IMR-90 (cell line): ENCODE measurements at regions not wholly inside any gene's neighbourhood (a gene's known extent, or its start where the extent isn't known, plus 50 kb on each side); places are given as distances from the start of the nearest gene placed in this dataset.

Experiments
- ATAC-seq: fragments of 200-7000 bp; cut with Tn5 transposase; 2 replicates; pipeline ENCODE4 v1.9.1; 2020; ENCODE audit warnings: low read depth, mild to moderate bottlenecking, moderate library complexity
- BruUV-seq: library from RNA; stranded (reverse); fragments of 400-500 nt; replicated peaks from 2 replicates; lab custom pipeline; 2021; lab: Mats Ljungman, UMichigan
- CTCF ChIA-PET: fragments of 300-600 bp; formaldehyde crosslinking; extraction: SDS; loops from one replicate; lab custom pipeline; 2021; ENCODE audit warnings: antibody characterized with exemption; lab: Yijun Ruan, JAX
- POLR2A ChIA-PET: fragments of 300-600 bp; sonication (Branson Sonifier 250); formaldehyde crosslinking; loops from one replicate; lab custom pipeline; 2022; ENCODE audit warnings: antibody characterized with exemption; ENCODE audit not compliant: unreplicated experiment; lab: Charles Lee
- DNase-seq: peaks from one replicate; pipeline ENCODE4 v3.0.0; 2013
- H2AFZ ChIP-seq: replicated peaks from 2 replicates; pipeline ENCODE3; 2013; ENCODE audit warnings: low read length, mild to moderate bottlenecking; ENCODE audit not compliant: poor library complexity
- H2AK5ac ChIP-seq: 2 replicates; pipeline ENCODE4 v1.6.1; 2013; ENCODE audit warnings: low read depth, low read length, inconsistent platforms
- H2AK9ac ChIP-seq: replicated peaks from 2 replicates; pipeline ENCODE3; 2013; ENCODE audit warnings: mild to moderate bottlenecking, low read depth, low read length, moderate library complexity; ENCODE audit not compliant: poor library complexity
- H2BK120ac ChIP-seq: 2 replicates; pipeline ENCODE4 v1.6.1; 2013; ENCODE audit warnings: low read depth, low read length, inconsistent platforms
- H2BK15ac ChIP-seq: 3 replicates; pipeline ENCODE4 v1.6.1; 2013; ENCODE audit warnings: low read depth, low read length, inconsistent platforms
- H2BK20ac ChIP-seq: 2 replicates; pipeline ENCODE4 v1.6.1; 2013; ENCODE audit warnings: low read depth, mild to moderate bottlenecking, inconsistent platforms, low read length, moderate library complexity
- H2BK5ac ChIP-seq: 2 replicates; pipeline ENCODE4 v1.6.1; 2013; ENCODE audit warnings: mild to moderate bottlenecking, low read depth, low read length, inconsistent platforms; ENCODE audit not compliant: poor library complexity, severe bottlenecking
- H3K14ac ChIP-seq: replicated peaks from 2 replicates; pipeline ENCODE4 v1.6.1; 2013; ENCODE audit warnings: low read depth, low read length, inconsistent platforms
- H3K18ac ChIP-seq: 2 replicates; pipeline ENCODE4 v1.6.1; 2013; ENCODE audit warnings: low read depth, low read length, control low read depth
- H3K23ac ChIP-seq: 2 replicates; pipeline ENCODE4 v1.6.1; 2013; ENCODE audit warnings: low read depth, low read length, inconsistent platforms
- H3K27ac ChIP-seq: 2 replicates; pipeline ENCODE4 v1.5.1; 2013; ENCODE audit warnings: mild to moderate bottlenecking, control low read depth, low read length; ENCODE audit not compliant: insufficient read depth
- H3K27me3 ChIP-seq: 2 replicates; pipeline ENCODE4 v1.6.1; 2013; ENCODE audit warnings: low read length; ENCODE audit not compliant: control insufficient read depth, insufficient read depth
- H3K36me3 ChIP-seq: 2 replicates; pipeline ENCODE4 v1.6.1; 2013; ENCODE audit warnings: low read length, mixed read lengths; ENCODE audit not compliant: control insufficient read depth, insufficient read depth
- H3K4ac ChIP-seq: 2 replicates; pipeline ENCODE4 v1.6.1; 2013; ENCODE audit warnings: low read depth, low read length, inconsistent platforms
- H3K4me1 ChIP-seq: 2 replicates; pipeline ENCODE4 v1.6.1; 2013; ENCODE audit warnings: low read length, mixed read lengths; ENCODE audit not compliant: control insufficient read depth, insufficient read depth
- H3K4me2 ChIP-seq: 2 replicates; pipeline ENCODE4 v1.6.1; 2013; ENCODE audit warnings: low read depth, mild to moderate bottlenecking, control low read depth, low read length, moderate library complexity
- H3K4me3 ChIP-seq: 2 replicates; pipeline ENCODE4 v1.5.1; 2013; ENCODE audit warnings: low read depth, mild to moderate bottlenecking, control low read depth, low read length, moderate library complexity; ENCODE audit not compliant: insufficient read depth
- H3K56ac ChIP-seq: 2 replicates; pipeline ENCODE4 v1.6.1; 2013; ENCODE audit warnings: low read length, inconsistent platforms; ENCODE audit not compliant: insufficient read depth; ENCODE audit errors: extremely low read depth
- H3K79me1 ChIP-seq, 2 experiments: 2 replicates each; pipeline ENCODE4 v1.6.1; 2013; ENCODE audit warnings: low read length in 2 of 2, inconsistent platforms in 1 of 2, low read depth in 1 of 2
- H3K9ac ChIP-seq: 2 replicates; pipeline ENCODE4 v1.6.1; 2013; ENCODE audit warnings: low read depth, low read length, control low read depth
- H3K9me1 ChIP-seq: 2 replicates; pipeline ENCODE4 v1.6.1; 2013; ENCODE audit warnings: low read length, inconsistent platforms; ENCODE audit not compliant: insufficient read depth
- H3K9me3 ChIP-seq: 2 replicates; pipeline ENCODE4 v1.6.1; 2013; ENCODE audit warnings: low read length; ENCODE audit not compliant: control insufficient read depth, insufficient read depth
- H4K20me1 ChIP-seq: 2 replicates; pipeline ENCODE4 v1.6.1; 2013; ENCODE audit warnings: low read length, inconsistent platforms; ENCODE audit not compliant: insufficient read depth
- H4K5ac ChIP-seq: 2 replicates; pipeline ENCODE4 v1.6.1; 2013; ENCODE audit warnings: mild to moderate bottlenecking, low read depth, low read length, control low read depth
- H4K8ac ChIP-seq, 2 experiments: 2 replicates each; pipeline ENCODE4 v1.6.1; 2013; ENCODE audit warnings: low read depth in 2 of 2, low read length in 2 of 2, control low read depth in 1 of 2, inconsistent platforms in 1 of 2
- H4K91ac ChIP-seq: 2 replicates; pipeline ENCODE4 v1.6.1; 2013; ENCODE audit warnings: low read depth, low read length, inconsistent platforms; ENCODE audit not compliant: insufficient read depth
- RCOR1 ChIP-seq: IDR thresholded peaks from 2 replicates; pipeline ENCODE4 v1.6.1; 2012; ENCODE audit warnings: mild to moderate bottlenecking, low read length, improper control_type of control experiment; ENCODE audit not compliant: insufficient replicate concordance
- dilution Hi-C: fragments of 300-500 bp; cut with HindIII; formaldehyde crosslinking; loops from one replicate; pipeline ENCODE4 v1.14.3; 2018; ENCODE audit warnings: low sequenced_read_pairs; ENCODE audit not compliant: unreplicated experiment
- in situ Hi-C: fragments of 300-500 bp; cut with MboI; formaldehyde crosslinking; loops from 3 replicates; pipeline ENCODE4 v1.14.3; 2019; ENCODE audit warnings: low sequenced_read_pairs, inconsistent platforms, mixed read lengths
- intact Hi-C: fragments of 100-400 bp; cut with micrococcal nuclease; formaldehyde crosslinking; loops from 2 replicates; pipeline ENCODE4 v1.10.0; 2022

GRCh38 chr4:135573251-135573650, 1371.7 kb upstream of the PABPC4L start:
- Histone ChIP-seq H3K18ac (no peak overlapping the region), H2BK5ac (no peak overlapping the region), H3K14ac (no peak overlapping the region), H4K20me1 (no peaks in the 10 kb centered on the region), H2AK9ac (no peak overlapping the region), H4K8ac (no peak overlapping the region), H3K9me3 (peaks cover 3% of the 10 kb centered on the region; the same call in 1 of the 2 replicates), H2AFZ (no peak overlapping the region), H2BK15ac (no peak overlapping the region), H2AK5ac (no peak overlapping the region), H3K27ac (no peak overlapping the region), H4K5ac (no peak overlapping the region), H3K27me3 (no peaks in the 10 kb centered on the region), H3K4me1 (no peaks in the 10 kb centered on the region), H3K79me1 (no peaks in the 10 kb centered on the region), H3K36me3 (no peaks in the 10 kb centered on the region), H3K9me1 (no peaks in the 10 kb centered on the region), H3K23ac (no peak overlapping the region), H3K4me3 (no peak overlapping the region), H4K91ac (no peak overlapping the region), H3K9ac (no peak overlapping the region), H2BK120ac (no peak overlapping the region), H3K56ac (no peak overlapping the region), H2BK20ac (no peak overlapping the region), H3K4me2 (no peak overlapping the region), H3K4ac (no peak overlapping the region)
- intact Hi-C loops: no loop called here
- dilution Hi-C loops: no loop called here
- ATAC-seq: no peak
- BruUV-seq: no TSS peak
- ChIA-PET CTCF (no interaction called here), POLR2A (no interaction called here)
- no peak for TF ChIP-seq RCOR1
- in situ Hi-C loops: no loop called here
- DNase-seq: no peak
